IPS-20b (cell line): ENCODE measurements at regions not wholly inside any gene's neighbourhood (a gene's known extent, or its start where the extent isn't known, plus 50 kb on each side); places are given as distances from the start of the nearest gene placed in this dataset.

Source experiments
- H3K27ac ChIP-seq: one replicate; pipeline ENCODE4 v1.5.1; 2013; ENCODE audit warnings: low read length
- H3K27me3 ChIP-seq: 2 replicates; pipeline ENCODE4 v1.6.1; 2013; ENCODE audit warnings: mild to moderate bottlenecking, low read length, inconsistent platforms; ENCODE audit not compliant: insufficient read depth
- H3K36me3 ChIP-seq: 2 replicates; pipeline ENCODE4 v1.6.1; 2013; ENCODE audit warnings: low read depth, mild to moderate bottlenecking, inconsistent platforms, low read length, moderate library complexity; ENCODE audit not compliant: insufficient read depth
- H3K4me1 ChIP-seq: 2 replicates; pipeline ENCODE4 v1.6.1; 2013; ENCODE audit warnings: mild to moderate bottlenecking, control low read depth, inconsistent platforms, low read length, moderate library complexity; ENCODE audit not compliant: insufficient read depth
- H3K4me3 ChIP-seq: 2 replicates; pipeline ENCODE4 v1.5.1; 2013; ENCODE audit warnings: mild to moderate bottlenecking, low read length, inconsistent platforms
- H3K9ac ChIP-seq: 2 replicates; pipeline ENCODE4 v1.6.1; 2013; ENCODE audit warnings: low read depth, mild to moderate bottlenecking, inconsistent platforms, low read length, moderate library complexity
- H3K9me3 ChIP-seq: 2 replicates; pipeline ENCODE4 v1.6.1; 2013; ENCODE audit warnings: mild to moderate bottlenecking, low read depth, low read length, inconsistent platforms; ENCODE audit not compliant: insufficient read depth

DNA sequence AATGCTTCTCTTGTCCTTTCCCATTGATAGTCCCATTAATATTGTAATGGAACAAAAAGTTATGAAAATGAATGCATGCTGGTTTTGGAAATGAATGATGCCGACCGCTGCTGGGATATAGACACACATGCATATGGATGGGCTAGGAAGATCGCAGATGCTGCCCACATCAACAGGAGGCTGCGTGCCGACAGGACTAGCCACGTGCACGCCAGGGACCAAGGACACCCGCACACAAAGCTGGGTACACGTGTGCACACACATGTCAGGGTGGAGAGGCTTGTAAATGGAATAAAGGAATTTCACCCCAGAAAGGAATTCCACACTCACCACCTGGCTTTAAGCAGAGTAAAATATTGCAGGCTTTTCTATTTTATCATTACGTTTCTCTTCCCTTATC lies 153.8 kb upstream of the VASH1 start:
- Histone ChIP-seq H3K9me3 (no peaks in the 10 kb centered on the region), H3K4me3 (no peak overlapping the region), H3K9ac (no peak overlapping the region), H3K4me1 (peaks cover 2% of the 10 kb centered on the region; the same call in 1 of the 2 replicates), H3K27me3 (no peaks in the 10 kb centered on the region), H3K36me3 (no peaks in the 10 kb centered on the region), H3K27ac (no peak overlapping the region)

DNA sequence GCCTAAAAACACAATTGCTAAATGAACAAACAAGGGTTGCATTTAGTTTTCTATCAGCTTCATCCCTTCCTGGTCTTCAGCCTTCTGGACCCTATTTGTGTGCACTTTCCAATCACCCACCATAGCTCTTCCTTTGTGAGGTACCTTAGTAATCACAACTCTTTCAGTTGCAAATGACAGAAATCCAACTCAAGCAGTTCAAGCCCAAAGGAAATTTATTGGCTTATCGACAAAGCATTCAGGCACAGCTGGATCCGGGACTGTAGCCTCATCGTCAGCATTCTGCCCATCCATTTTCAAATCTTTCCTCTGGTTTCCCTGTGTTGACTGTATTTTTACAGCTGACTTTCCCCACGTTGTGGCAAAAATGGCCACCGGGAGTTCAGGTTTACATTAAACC lies 148.6 kb upstream of the VASH1 start:
- no peaks in the 10 kb centered on the region for H3K27me3 ChIP-seq
- peak overlapping the region; percentile 43 for H3K4me3 ChIP-seq
- H3K4me1 ChIP-seq = peaks cover 11% of the 10 kb centered on the region; the same call in 1 of the 2 replicates
- peak overlapping the region; percentile 34; the same call in 1 of the 2 replicates for H3K9ac ChIP-seq
- H3K36me3 ChIP-seq = no peaks in the 10 kb centered on the region
- no peak overlapping the region for H3K27ac ChIP-seq
- H3K9me3 ChIP-seq = no peaks in the 10 kb centered on the region

GRCh38 chr14:76613616-76614015 lies 147.7 kb upstream of the VASH1 start:
- H3K9ac ChIP-seq = no peak overlapping the region
- H3K4me1 ChIP-seq = peaks cover 11% of the 10 kb centered on the region; the same call in 1 of the 2 replicates
- H3K36me3 ChIP-seq = no peaks in the 10 kb centered on the region
- H3K27me3 ChIP-seq = no peaks in the 10 kb centered on the region
- no peaks in the 10 kb centered on the region for H3K9me3 ChIP-seq
- H3K4me3 ChIP-seq = no peak overlapping the region
- no peak overlapping the region for H3K27ac ChIP-seq

- Histone ChIP-seq H3K4me1 (peaks cover 11% of the 10 kb centered on the region; the same call in 1 of the 2 replicates), H3K4me3 (no peak overlapping the region), H3K36me3 (no peaks in the 10 kb centered on the region), H3K27ac (no peak overlapping the region), H3K9ac (no peak overlapping the region), H3K9me3 (no peaks in the 10 kb centered on the region), H3K27me3 (no peaks in the 10 kb centered on the region)
These were observed 145.9 kb upstream of the VASH1 start for GRCh38 chr14:76615331-76615730.

GRCh38 chr14:76617440-76617839 lies 143.8 kb upstream of the VASH1 start:
- no peak overlapping the region for H3K4me3 ChIP-seq
- H3K36me3 ChIP-seq = no peaks in the 10 kb centered on the region
- no peak overlapping the region for H3K9ac ChIP-seq
- no peaks in the 10 kb centered on the region for H3K27me3 ChIP-seq
- peaks cover 9% of the 10 kb centered on the region; the same call in 1 of the 2 replicates for H3K4me1 ChIP-seq
- H3K9me3 ChIP-seq = no peaks in the 10 kb centered on the region
- H3K27ac ChIP-seq = no peak overlapping the region

DNA sequence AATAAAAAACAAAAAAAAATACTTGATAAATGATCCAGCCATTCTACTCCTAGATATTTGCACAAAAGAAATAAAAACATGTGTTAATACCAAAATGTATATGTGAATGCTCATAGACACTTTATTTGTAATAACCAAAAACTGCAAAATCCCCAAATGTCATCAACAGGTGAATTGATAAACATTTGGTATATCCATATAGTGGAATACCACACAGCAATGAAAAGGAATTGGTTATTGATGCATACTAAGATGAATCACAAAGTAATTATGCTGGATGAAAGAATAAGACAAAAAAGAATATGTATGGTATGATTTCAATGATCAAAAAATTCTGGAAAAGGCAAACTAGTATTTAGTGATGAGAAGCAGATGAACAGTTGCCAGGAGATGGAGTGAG lies 124.7 kb upstream of the VASH1 start:
- H3K9me3 ChIP-seq = peaks cover 7% of the 10 kb centered on the region; the same call in 1 of the 2 replicates
- no peak overlapping the region for H3K9ac ChIP-seq
- H3K27ac ChIP-seq = no peak overlapping the region
- H3K36me3 ChIP-seq = no peaks in the 10 kb centered on the region
- H3K4me3 ChIP-seq = no peak overlapping the region
- H3K4me1 ChIP-seq = no peaks in the 10 kb centered on the region
- H3K27me3 ChIP-seq = no peaks in the 10 kb centered on the region

GRCh38 chr14:76638841-76639240 lies 122.4 kb upstream of the VASH1 start:
- Histone ChIP-seq H3K36me3 (no peaks in the 10 kb centered on the region), H3K27me3 (no peaks in the 10 kb centered on the region), H3K4me3 (no peak overlapping the region), H3K27ac (no peak overlapping the region), H3K9ac (no peak overlapping the region), H3K4me1 (no peaks in the 10 kb centered on the region; the same call in 1 of the 2 replicates), H3K9me3 (peaks cover 7% of the 10 kb centered on the region; the same call in 1 of the 2 replicates)

- no peaks in the 10 kb centered on the region for H3K36me3 ChIP-seq
- H3K27me3 ChIP-seq = no peaks in the 10 kb centered on the region
- H3K4me3 ChIP-seq = no peak overlapping the region
- H3K27ac ChIP-seq = no peak overlapping the region
- no peak overlapping the region for H3K9ac ChIP-seq
- no peaks in the 10 kb centered on the region; the same call in 1 of the 2 replicates for H3K4me1 ChIP-seq
- peaks cover 7% of the 10 kb centered on the region; the same call in 1 of the 2 replicates for H3K9me3 ChIP-seq
These were observed 121.5 kb upstream of the VASH1 start for GRCh38 chr14:76639606-76640229.

GRCh38 chr14:76640923-76641395 lies 120.3 kb upstream of the VASH1 start:
- Histone ChIP-seq H3K9ac (no peak overlapping the region), H3K4me3 (no peak overlapping the region), H3K4me1 (no peaks in the 10 kb centered on the region; the same call in 1 of the 2 replicates), H3K36me3 (no peaks in the 10 kb centered on the region), H3K9me3 (peaks cover 7% of the 10 kb centered on the region; the same call in 1 of the 2 replicates), H3K27ac (no peak overlapping the region), H3K27me3 (no peaks in the 10 kb centered on the region)

GRCh38 chr14:76641541-76641940 lies 119.7 kb upstream of the VASH1 start:
- no peaks in the 10 kb centered on the region for H3K36me3 ChIP-seq
- no peak overlapping the region for H3K27ac ChIP-seq
- no peaks in the 10 kb centered on the region; the same call in 1 of the 2 replicates for H3K4me1 ChIP-seq
- H3K4me3 ChIP-seq = no peak overlapping the region
- H3K27me3 ChIP-seq = no peaks in the 10 kb centered on the region
- no peak overlapping the region for H3K9ac ChIP-seq
- H3K9me3 ChIP-seq = peaks cover 3% of the 10 kb centered on the region; the same call in 1 of the 2 replicates

DNA sequence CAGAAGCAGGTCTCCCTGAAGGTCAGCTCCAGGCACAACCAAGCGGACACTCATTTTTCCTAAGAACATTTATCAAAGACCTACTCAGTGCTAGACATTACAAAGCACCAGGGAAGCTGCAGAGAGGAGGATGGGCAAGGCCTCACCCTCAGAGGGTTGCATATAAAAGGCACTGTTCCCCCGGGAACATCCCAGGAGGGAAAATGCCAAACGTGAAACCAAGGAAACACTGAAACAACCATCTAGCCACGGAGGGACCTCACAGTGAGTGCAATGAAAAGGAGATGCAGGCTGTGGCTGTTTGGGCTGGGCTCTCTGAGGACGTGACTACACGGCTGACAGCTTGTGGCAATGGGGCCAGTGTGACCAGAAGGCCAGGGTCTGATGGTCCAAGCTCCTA lies 117.4 kb upstream of the VASH1 start:
- H3K27me3 ChIP-seq = no peaks in the 10 kb centered on the region

DNA sequence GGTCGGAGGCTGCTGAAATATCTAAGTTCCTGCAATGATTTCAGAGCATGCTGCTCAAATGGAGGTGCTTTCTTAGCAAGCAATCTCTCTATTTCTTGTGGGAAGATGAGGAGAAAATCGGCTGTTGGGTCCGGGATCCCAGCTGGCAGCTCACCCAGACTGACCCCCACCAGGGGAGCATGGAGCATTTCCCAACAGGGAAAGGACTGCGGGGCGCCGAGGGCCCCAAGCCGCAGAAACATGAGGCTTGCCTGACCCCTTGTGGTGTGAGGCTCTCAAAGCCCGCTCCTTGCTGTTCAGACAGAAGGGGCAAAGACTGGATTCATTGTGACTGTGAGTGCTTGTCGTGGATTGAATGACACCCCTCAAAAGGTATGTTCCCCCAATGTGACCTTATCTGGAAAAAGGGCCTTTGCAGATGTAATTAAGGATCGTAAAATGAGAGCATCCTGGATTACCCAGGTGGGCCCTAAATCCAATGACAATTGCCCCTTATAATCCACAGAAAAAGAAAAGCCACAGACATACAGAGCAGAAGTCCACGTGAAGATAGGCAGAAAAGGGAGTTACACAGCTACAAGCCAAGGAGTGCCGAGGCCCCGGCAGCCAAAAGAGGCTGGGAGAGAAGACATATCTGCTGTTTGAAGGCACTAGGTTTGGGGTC lies 116.3 kb upstream of the VASH1 start:
- Histone ChIP-seq H3K9ac (no peak overlapping the region), H3K4me3 (no peak overlapping the region), H3K36me3 (no peaks in the 10 kb centered on the region), H3K27me3 (no peaks in the 10 kb centered on the region), H3K27ac (no peak overlapping the region), H3K4me1 (no peaks in the 10 kb centered on the region; the same call in 1 of the 2 replicates), H3K9me3 (no peaks in the 10 kb centered on the region)

More for the DNA sequence above, 117.4 kb upstream of the VASH1 start:
- Histone ChIP-seq H3K27ac (no peak overlapping the region), H3K4me1 (no peaks in the 10 kb centered on the region; the same call in 1 of the 2 replicates), H3K9me3 (no peaks in the 10 kb centered on the region), H3K9ac (no peak overlapping the region), H3K4me3 (no peak overlapping the region), H3K36me3 (no peaks in the 10 kb centered on the region)
